Testis (tissue), 2 donors: ENCODE measurements at regions not wholly inside any gene's neighbourhood (a gene's known extent, or its start where the extent isn't known, plus 50 kb on each side); places are given as distances from the start of the nearest gene placed in this dataset.
"Not testable (repeated sequence)": the region's sequence is repeated elsewhere in the genome, so short reads cannot be mapped to it uniquely, and the experiment has no call there.

Experiments used
- DNase-seq: peaks from one replicate; pipeline ENCODE4 v3.0.0-alpha.2; 2019
- H3K27ac ChIP-seq, 2 donors: fragments of 200-600 bp; sonication (generic); one replicate each; pipeline ENCODE4 v1.5.1; 2019
- H3K27me3 ChIP-seq: fragments of 200-600 bp; sonication (generic); one replicate; pipeline ENCODE4 v1.5.1; 2019
- H3K36me3 ChIP-seq: fragments of 200-600 bp; sonication (generic); one replicate; pipeline ENCODE4 v1.5.1; 2017; ENCODE audit warnings: low read depth; ENCODE audit errors: missing control alignments
- H3K4me1 ChIP-seq: fragments of 200-600 bp; sonication (generic); one replicate; pipeline ENCODE4 v1.5.1; 2019
- H3K4me3 ChIP-seq, 2 donors: fragments of 200-600 bp; sonication (generic); one replicate each; pipeline ENCODE4 v1.5.1; 2017 to 2019
- H3K9me3 ChIP-seq: fragments of 200-600 bp; sonication (generic); one replicate; pipeline ENCODE4 v1.5.1; 2017
- WGBS, 2 donors: methylation state at CpG; one replicate each; pipeline ENCODE4 v1.1.5; 2018; 5-methylcytosine and 5-hydroxymethylcytosine counted together
- intact Hi-C: fragments of 100-400 bp; cut with DNase I; formaldehyde crosslinking; loops from one replicate; pipeline ENCODE4 v1.15.1; 2023; ENCODE audit warnings: low total_unique reads

DNA sequence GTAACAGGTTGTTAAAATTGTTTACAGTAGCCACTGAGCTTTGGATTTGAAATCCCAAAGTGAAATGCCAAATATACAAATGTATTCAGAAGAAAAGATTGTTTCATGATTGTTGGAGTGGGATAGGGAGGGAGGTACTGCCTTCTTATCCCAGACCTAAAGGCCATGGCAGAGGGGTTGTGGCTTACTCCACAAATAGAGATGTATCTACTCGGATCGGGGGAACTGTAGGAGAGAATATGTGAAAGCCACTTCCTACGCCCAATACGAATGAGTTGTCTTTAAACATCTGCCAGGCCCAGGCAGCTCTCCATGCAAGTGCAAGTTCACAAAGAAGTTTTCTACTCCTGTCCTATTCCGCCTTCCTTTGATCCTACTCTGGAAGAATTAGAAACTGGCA is 150.2 kb upstream of the PRSS12 start:
- H3K27ac ChIP-seq, intact Hi-C loops, DNase-seq, H3K4me3 ChIP-seq, H3K4me1 ChIP-seq, H3K27me3 ChIP-seq, H3K9me3 ChIP-seq, H3K36me3 ChIP-seq: not testable (repeated sequence)
- 53 to 79% methylated on average over 5 of the region's 5 CpGs for WGBS, 2 donors

- DNase-seq, H3K9me3 ChIP-seq, H3K4me3 ChIP-seq, H3K27ac ChIP-seq, H3K27me3 ChIP-seq, intact Hi-C loops, H3K4me1 ChIP-seq, H3K36me3 ChIP-seq: not testable (repeated sequence)
Measured at GRCh38 chr4:118504927-118505326, 152.1 kb upstream of the PRSS12 start.

DNA sequence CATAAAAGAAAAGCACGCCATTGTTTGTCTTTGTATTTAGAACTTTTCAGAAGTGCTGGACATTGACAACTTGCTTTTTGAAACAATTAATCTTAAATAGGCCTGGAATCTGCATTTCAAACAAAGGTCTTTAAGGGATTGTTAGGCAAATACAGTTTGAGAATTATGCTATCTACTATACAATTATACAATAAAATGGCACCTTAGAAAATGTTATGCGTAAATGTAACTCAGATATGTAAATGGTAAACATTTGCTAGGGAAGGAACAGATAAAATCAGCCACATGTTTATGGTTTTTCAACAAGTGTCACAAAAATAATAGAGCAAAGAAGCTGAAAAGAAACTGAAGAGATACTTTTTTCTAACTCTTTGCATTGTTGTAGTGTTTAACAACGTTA is 152.7 kb upstream of the PRSS12 start:
- H3K27ac ChIP-seq, H3K36me3 ChIP-seq, H3K4me1 ChIP-seq, DNase-seq, H3K4me3 ChIP-seq, intact Hi-C loops, H3K9me3 ChIP-seq, H3K27me3 ChIP-seq: not testable (repeated sequence)
- WGBS, 2 donors: 68 to 70% methylated on average over 3 of the region's 3 CpGs

DNA sequence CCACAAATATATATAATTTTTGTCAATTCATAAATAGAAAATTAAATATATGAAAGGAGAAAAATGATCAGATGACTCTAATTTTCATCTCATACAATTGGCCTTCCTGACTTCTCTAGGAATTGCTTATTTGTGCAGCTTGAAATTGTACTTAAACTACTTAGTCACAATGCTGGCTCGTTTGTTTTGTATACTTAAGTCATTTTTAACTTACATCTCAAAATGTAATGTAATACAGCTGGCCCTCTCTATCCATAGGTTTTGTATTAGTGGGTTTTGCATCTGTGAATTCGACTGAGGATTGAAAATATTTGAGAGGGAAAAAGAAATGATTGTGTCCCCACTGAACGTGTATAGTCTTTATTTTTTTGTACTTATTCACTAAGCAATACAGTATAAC is 160.1 kb upstream of the PRSS12 start:
- WGBS, 2 donors: 72 to 83% methylated on average over 3 of the region's 3 CpGs
- intact Hi-C loops, H3K36me3 ChIP-seq, H3K27ac ChIP-seq, H3K9me3 ChIP-seq, DNase-seq, H3K4me1 ChIP-seq, H3K27me3 ChIP-seq, H3K4me3 ChIP-seq: not testable (repeated sequence)

GRCh38 chr4:118514332-118514731 is 161.5 kb upstream of the PRSS12 start:
- H3K9me3 ChIP-seq, H3K4me1 ChIP-seq, H3K27ac ChIP-seq, intact Hi-C loops, H3K27me3 ChIP-seq, H3K36me3 ChIP-seq, H3K4me3 ChIP-seq, DNase-seq: not testable (repeated sequence)
- WGBS, 2 donors: 71 to 93% methylated on average over 1 to 2 of the region's 3 CpGs

- intact Hi-C loops, H3K4me1 ChIP-seq, H3K27me3 ChIP-seq, H3K4me3 ChIP-seq, H3K9me3 ChIP-seq, H3K27ac ChIP-seq, DNase-seq, H3K36me3 ChIP-seq: not testable (repeated sequence)
- 0 to 60% methylated on average over 1 of the region's 1 CpG for WGBS, 2 donors
Measured at GRCh38 chr4:118516107-118516506, 163.3 kb upstream of the PRSS12 start.

- H3K27me3 ChIP-seq, H3K4me3 ChIP-seq, H3K36me3 ChIP-seq, H3K4me1 ChIP-seq, H3K9me3 ChIP-seq, intact Hi-C loops, DNase-seq, H3K27ac ChIP-seq: not testable (repeated sequence)
- WGBS, 2 donors: 79 to 85% methylated on average over 2 of the region's 2 CpGs
Measured at GRCh38 chr4:118530107-118530506, 155.1 kb upstream of the METTL14 start.

- H3K9me3 ChIP-seq, H3K4me1 ChIP-seq, intact Hi-C loops, H3K27me3 ChIP-seq, H3K4me3 ChIP-seq, H3K36me3 ChIP-seq, DNase-seq, H3K27ac ChIP-seq: not testable (repeated sequence)
Measured at GRCh38 chr4:118531947-118532346, 153.2 kb upstream of the METTL14 start.

DNA sequence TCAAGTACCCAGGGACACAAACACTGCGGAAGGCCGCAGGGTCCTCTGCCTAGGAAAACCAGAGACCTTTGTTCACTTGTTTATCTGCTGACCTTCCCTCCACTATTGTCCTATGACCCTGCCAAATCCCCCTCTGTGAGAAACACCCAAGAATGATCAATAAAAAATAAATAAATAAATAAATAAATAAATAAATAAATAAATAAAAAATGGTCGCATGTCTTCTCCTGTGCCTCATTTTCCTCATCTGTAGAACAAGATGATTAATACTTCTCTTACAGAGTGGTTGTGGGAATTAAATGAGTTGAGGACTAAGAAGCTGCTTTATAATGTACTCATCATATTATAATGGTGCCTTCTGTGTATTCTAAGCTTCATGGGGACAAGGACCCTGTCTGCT is 149.4 kb upstream of the METTL14 start:
- DNase-seq, H3K36me3 ChIP-seq, H3K27me3 ChIP-seq, H3K4me3 ChIP-seq, H3K9me3 ChIP-seq, H3K27ac ChIP-seq, intact Hi-C loops, H3K4me1 ChIP-seq: not testable (repeated sequence)
- WGBS, 2 donors: 82 to 93% methylated on average over 3 of the region's 3 CpGs

DNA sequence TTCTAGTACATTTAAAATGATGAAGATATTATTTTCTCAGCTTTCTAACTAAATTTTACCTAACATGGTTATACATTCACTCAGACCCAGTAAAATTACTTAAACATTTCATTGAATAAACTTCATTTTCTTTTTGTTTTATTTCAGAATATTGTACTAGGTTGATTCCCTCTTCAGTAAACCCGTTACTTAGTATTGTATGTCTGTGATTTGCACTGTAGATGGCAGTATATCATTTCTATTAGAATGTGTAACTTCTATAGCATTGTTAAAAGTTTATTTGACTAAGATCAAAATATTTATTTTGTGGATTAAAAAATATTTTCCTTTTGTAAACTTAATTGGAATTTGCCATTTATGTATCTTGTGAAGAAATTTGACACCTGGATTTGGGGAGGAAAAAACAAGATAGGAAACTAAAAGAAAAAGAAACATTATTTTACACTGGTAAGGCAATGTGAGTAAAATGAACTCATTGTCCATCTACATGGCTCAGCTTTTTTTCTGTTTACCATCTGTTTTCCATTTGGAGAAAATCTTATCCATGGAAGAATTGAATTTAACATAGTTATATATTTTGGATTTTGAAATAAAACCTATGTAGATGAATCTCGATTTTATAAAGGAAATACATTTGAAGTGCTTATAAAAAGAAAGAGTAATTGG is 145.6 kb upstream of the METTL14 start:
- H3K4me1 ChIP-seq, DNase-seq, H3K36me3 ChIP-seq, H3K27me3 ChIP-seq, intact Hi-C loops, H3K9me3 ChIP-seq, H3K27ac ChIP-seq, H3K4me3 ChIP-seq: not testable (repeated sequence)
- WGBS, 2 donors: 52 to 55% methylated on average over 2 of the region's 2 CpGs

- intact Hi-C loops, DNase-seq, H3K4me3 ChIP-seq, H3K36me3 ChIP-seq, H3K27ac ChIP-seq, H3K9me3 ChIP-seq, H3K4me1 ChIP-seq, H3K27me3 ChIP-seq: not testable (repeated sequence)
- WGBS, 2 donors: 83 to 87% methylated on average over 5 to 7 of the region's 7 CpGs
Measured at GRCh38 chr4:118556576-118556975, 128.6 kb upstream of the METTL14 start.
